ENCODE measurements at regions not wholly inside any gene's neighbourhood (a gene's known extent, or its start where the extent isn't known, plus 50 kb on each side); places are given as distances from the start of the nearest gene placed in this dataset.

DNA sequence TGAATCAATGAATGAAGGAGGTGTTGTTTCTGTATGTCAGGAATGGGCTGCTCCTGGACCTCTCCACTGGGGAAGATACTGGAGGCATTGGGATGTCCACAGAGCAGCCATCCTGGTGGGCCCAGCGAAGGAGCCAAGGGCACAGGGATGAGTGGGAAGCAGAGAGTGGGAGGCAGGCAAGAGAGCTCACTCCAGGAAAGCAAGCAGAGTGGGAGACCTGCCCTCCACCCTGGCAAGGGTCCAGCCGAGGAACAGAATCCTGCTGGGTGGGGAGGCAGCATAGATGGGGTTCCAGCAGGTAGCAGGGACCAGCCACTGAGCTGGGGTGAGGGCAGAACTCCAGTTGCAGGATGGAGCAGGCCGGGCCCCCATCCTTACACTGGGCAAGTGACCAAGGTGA lies 71.9 kb upstream of the AMZ2 start:
- H3K4me2 ChIP-seq (ENCODE audit: low read depth, low read length) = no peak overlapping the region
- H3K79me2 ChIP-seq (ENCODE audit: insufficient read depth, low read length) = no peaks in the 10 kb centered on the region
- peaks cover 9% of the 10 kb centered on the region; the same call in 1 of the 2 replicates for H3K4me1 ChIP-seq (ENCODE audit: insufficient read depth, low read length)
- no peaks in the 10 kb centered on the region for H3K9me3 ChIP-seq (ENCODE audit: low read length)
- FAIRE-seq = no peak
- whole genome bisulfite sequencing (ENCODE audit: low lambda C conversion rate) = 16% methylated on average over 3 of the region's 3 CpGs
- BruUV-seq (replicated peaks) = no TSS peak
- H3K36me3 ChIP-seq (replicated peaks in 1 of 2; ENCODE audit: control insufficient read depth in 1 of 2, insufficient read depth in 2 of 2, low read length in 2 of 2) = no peaks in the 10 kb centered on the region
- no peak overlapping the region for H3K27ac ChIP-seq (ENCODE audit: extremely low read length, insufficient read depth, low read length)
- CTCF ChIA-PET (ENCODE audit: low intra/inter-chr PET ratio, low total read pairs) = no interaction called here
- no peaks in the 10 kb centered on the region for H4K20me1 ChIP-seq (ENCODE audit: insufficient read depth, low read length)
- no peak for TF ChIP-seq ZNF232 (CRISPR knock-in tag; IDR thresholded peaks at IDR 0.05; ENCODE audit: borderline replicate concordance)
- no peak for TF ChIP-seq ZNF607 (CRISPR knock-in tag; IDR thresholded peaks at IDR 0.05; ENCODE audit: borderline replicate concordance)
- no peak overlapping the region for H3K9ac ChIP-seq (ENCODE audit: insufficient read depth, low read depth, low read length)
- H2AFZ ChIP-seq (ENCODE audit: low read length) = no peak overlapping the region
- intact Hi-C loops (cut with micrococcal nuclease; ENCODE audit: unreplicated experiment) = no loop called here
- DNase-seq (ENCODE audit: low spot score) = no peak
- in situ Hi-C loops (cut with HindIII; ENCODE audit: extremely low pct_ligation_motif_present, low pct_unique_long_range_greater_than_20kb) = no loop called here
- H3K4me3 ChIP-seq (replicated peaks in 1 of 3; ENCODE audit: insufficient read depth in 1 of 3, low read depth in 2 of 3, low read length in 3 of 3) = no peak overlapping the region
- ATAC-seq = no peak
- peaks cover 0 to 13% of the 10 kb centered on the region in 2 experiments; a peak in 2 of 5 replicates for H3K27me3 ChIP-seq (ENCODE audit: control insufficient read depth in 1 of 2, insufficient read depth in 2 of 2, low read length in 2 of 2)
- POLR2A ChIA-PET = no interaction called here

DNA sequence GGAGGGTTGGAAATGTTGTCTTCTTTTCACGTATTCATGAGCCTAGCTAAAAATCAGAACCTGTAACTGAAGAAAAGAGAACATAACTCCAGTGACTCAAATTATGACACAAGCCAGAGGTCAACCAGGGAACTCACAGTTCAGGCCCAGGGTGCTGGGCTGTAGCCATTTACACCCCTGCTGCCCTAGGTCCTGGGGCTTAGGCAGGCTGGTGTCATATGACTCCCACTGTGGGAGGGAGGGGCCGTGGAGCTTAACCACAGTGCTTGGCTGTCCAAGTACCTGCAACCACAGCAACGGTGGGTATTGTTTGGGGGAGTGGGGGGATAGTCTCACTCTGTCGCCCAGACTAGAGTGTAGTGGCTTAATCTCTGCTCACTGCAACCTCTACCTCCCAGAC lies 71.1 kb upstream of the AMZ2 start:
- intact Hi-C loops (cut with micrococcal nuclease; ENCODE audit: unreplicated experiment) (no loop called here), in situ Hi-C loops (cut with HindIII; ENCODE audit: extremely low pct_ligation_motif_present, low pct_unique_long_range_greater_than_20kb) (no loop called here)
- H4K20me1 ChIP-seq (ENCODE audit: insufficient read depth, low read length) = no peaks in the 10 kb centered on the region
- H3K4me2 ChIP-seq (ENCODE audit: low read depth, low read length) = no peak overlapping the region
- TF ChIP-seq CBX5 (CRISPR knock-in tag; IDR thresholded peaks at IDR 0.05; ENCODE audit: borderline replicate concordance) = no peak
- no peak for TF ChIP-seq MTF1 (CRISPR knock-in tag; IDR thresholded peaks at IDR 0.05)
- no peak for TF ChIP-seq ZNF737 (CRISPR knock-in tag; IDR thresholded peaks at IDR 0.05; ENCODE audit: borderline replicate concordance)
- no peak for TF ChIP-seq PATZ1 (CRISPR knock-in tag; IDR thresholded peaks at IDR 0.05)
- no peak for TF ChIP-seq GATAD2A (CRISPR knock-in tag; IDR thresholded peaks at IDR 0.05)
- TF ChIP-seq ATF5 (CRISPR knock-in tag; IDR thresholded peaks at IDR 0.05; ENCODE audit: low read depth) = no peak
- no peak for TF ChIP-seq RELA (CRISPR knock-in tag; IDR thresholded peaks at IDR 0.05)
- TF ChIP-seq ZSCAN25 (CRISPR knock-in tag; IDR thresholded peaks at IDR 0.05) = no peak
- TF ChIP-seq TGIF2 (CRISPR knock-in tag; IDR thresholded peaks at IDR 0.05) = no peak
- no peak for TF ChIP-seq ZNF724P (CRISPR knock-in tag; IDR thresholded peaks at IDR 0.05; ENCODE audit: borderline replicate concordance)
- TF ChIP-seq, protein P1, sequence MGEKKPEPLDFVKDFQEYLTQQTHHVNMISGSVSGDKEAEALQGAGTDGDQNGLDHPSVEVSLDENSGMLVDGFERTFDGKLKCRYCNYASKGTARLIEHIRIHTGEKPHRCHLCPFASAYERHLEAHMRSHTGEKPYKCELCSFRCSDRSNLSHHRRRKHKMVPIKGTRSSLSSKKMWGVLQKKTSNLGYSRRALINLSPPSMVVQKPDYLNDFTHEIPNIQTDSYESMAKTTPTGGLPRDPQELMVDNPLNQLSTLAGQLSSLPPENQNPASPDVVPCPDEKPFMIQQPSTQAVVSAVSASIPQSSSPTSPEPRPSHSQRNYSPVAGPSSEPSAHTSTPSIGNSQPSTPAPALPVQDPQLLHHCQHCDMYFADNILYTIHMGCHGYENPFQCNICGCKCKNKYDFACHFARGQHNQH (CRISPR knock-in tag; IDR thresholded peaks at IDR 0.05) = no peak
- TF ChIP-seq, protein P2, sequence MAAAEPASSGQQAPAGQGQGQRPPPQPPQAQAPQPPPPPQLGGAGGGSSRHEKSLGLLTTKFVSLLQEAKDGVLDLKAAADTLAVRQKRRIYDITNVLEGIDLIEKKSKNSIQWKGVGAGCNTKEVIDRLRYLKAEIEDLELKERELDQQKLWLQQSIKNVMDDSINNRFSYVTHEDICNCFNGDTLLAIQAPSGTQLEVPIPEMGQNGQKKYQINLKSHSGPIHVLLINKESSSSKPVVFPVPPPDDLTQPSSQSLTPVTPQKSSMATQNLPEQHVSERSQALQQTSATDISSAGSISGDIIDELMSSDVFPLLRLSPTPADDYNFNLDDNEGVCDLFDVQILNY (CRISPR knock-in tag; conservative IDR thresholded peaks at IDR 0.05) = no peak
- no peak for TF ChIP-seq XBP1 (CRISPR knock-in tag; IDR thresholded peaks at IDR 0.05)
- TF ChIP-seq HNRNPH1 (optimal IDR thresholded peaks at IDR 0.05; ENCODE audit: low read depth, low read length) = no peak
- no peaks in the 10 kb centered on the region for H3K36me3 ChIP-seq (replicated peaks in 1 of 2; ENCODE audit: control insufficient read depth in 1 of 2, insufficient read depth in 2 of 2, low read length in 2 of 2)
- BruUV-seq (replicated peaks) = no TSS peak
- H3K27ac ChIP-seq (ENCODE audit: extremely low read length, insufficient read depth, low read length) = no peak overlapping the region
- CTCF ChIA-PET (ENCODE audit: low intra/inter-chr PET ratio, low total read pairs) = no interaction called here
- FAIRE-seq = no peak
- peaks cover 11% of the 10 kb centered on the region; the same call in 1 of the 2 replicates for H3K4me1 ChIP-seq (ENCODE audit: insufficient read depth, low read length)
- ATAC-seq = peak; percentile 15; the same call in 1 of the 3 replicates
- no peaks in the 10 kb centered on the region for H3K9me3 ChIP-seq (ENCODE audit: low read length)
- no peak overlapping the region for H2AFZ ChIP-seq (ENCODE audit: low read length)
- POLR2A ChIA-PET = no interaction called here
- WGBS (ENCODE audit: low lambda C conversion rate) = 17% methylated on average over 2 of the region's 4 CpGs
- H3K27me3 ChIP-seq (ENCODE audit: control insufficient read depth in 1 of 2, insufficient read depth in 2 of 2, low read length in 2 of 2) = peaks cover 0 to 17% of the 10 kb centered on the region in 2 experiments; a peak in 3 of 5 replicates
- no peak overlapping the region for H3K9ac ChIP-seq (ENCODE audit: insufficient read depth, low read depth, low read length)
- no peaks in the 10 kb centered on the region for H3K79me2 ChIP-seq (ENCODE audit: insufficient read depth, low read length)
- no peak for DNase-seq (ENCODE audit: low spot score)
- H3K4me3 ChIP-seq (replicated peaks in 1 of 3; ENCODE audit: insufficient read depth in 1 of 3, low read depth in 2 of 3, low read length in 3 of 3) = no peak overlapping the region

Data from HepG2 (cell line).